RPMI7951 (cell line): ENCODE measurements at regions not wholly inside any gene's neighbourhood (a gene's known extent, or its start where the extent isn't known, plus 50 kb on each side); places are given as distances from the start of the nearest gene placed in this dataset.
"Not testable (repeated sequence)": the region's sequence is repeated elsewhere in the genome, so short reads cannot be mapped to it uniquely, and the experiment has no call there.

Source experiments
- DNase-seq: peaks from one replicate; pipeline ENCODE4 v3.0.0-alpha.2; 2012; ENCODE audit warnings: low read depth

- DNase-seq, result no peak
These were observed 100.1 kb upstream of the TRIB2 start for GRCh38 chr2:12616456-12617156.

GRCh38 chr2:12617366-12617765 is 99.4 kb upstream of the TRIB2 start:
- DNase-seq, result no peak

GRCh38 chr2:12617853-12618252 is 98.9 kb upstream of the TRIB2 start:
- DNase-seq, result no peak

GRCh38 chr2:12618576-12618975 is 98.2 kb upstream of the TRIB2 start:
- DNase-seq, result no peak

GRCh38 chr2:12619975-12620374 is 96.8 kb upstream of the TRIB2 start:
- peak; percentile 94 for DNase-seq

- DNase-seq, result no peak
These were observed 96.0 kb upstream of the TRIB2 start for GRCh38 chr2:12620759-12621158.

- DNase-seq, result no peak
These were observed 93.7 kb upstream of the TRIB2 start for GRCh38 chr2:12623051-12623450.

GRCh38 chr2:12624384-12624783 is 92.4 kb upstream of the TRIB2 start:
- no peak for DNase-seq

- DNase-seq, result no peak
These were observed 91.7 kb upstream of the TRIB2 start for GRCh38 chr2:12624905-12625598.

GRCh38 chr2:12628541-12628940 is 88.2 kb upstream of the TRIB2 start:
- not testable (repeated sequence) for DNase-seq

- peak; percentile 14 for DNase-seq
These were observed 79.7 kb upstream of the TRIB2 start for GRCh38 chr2:12636837-12637581.

- DNase-seq, result peak; percentile 68
These were observed 79.0 kb upstream of the TRIB2 start for GRCh38 chr2:12637754-12638153.

GRCh38 chr2:12641441-12641840 is 75.3 kb upstream of the TRIB2 start:
- no peak for DNase-seq

GRCh38 chr2:12642332-12642731 is 74.4 kb upstream of the TRIB2 start:
- no peak for DNase-seq

- no peak for DNase-seq
These were observed 73.9 kb upstream of the TRIB2 start for GRCh38 chr2:12642859-12643258.

- DNase-seq, result no peak
These were observed 66.9 kb upstream of the TRIB2 start for GRCh38 chr2:12649602-12650400.

GRCh38 chr2:12651641-12652040 is 65.1 kb upstream of the TRIB2 start:
- DNase-seq, result peak; percentile 49

- no peak for DNase-seq
These were observed 64.0 kb upstream of the TRIB2 start for GRCh38 chr2:12652723-12653122.

- no peak for DNase-seq
These were observed 59.2 kb upstream of the TRIB2 start for GRCh38 chr2:12657560-12657959.

- no peak for DNase-seq
These were observed 58.3 kb upstream of the TRIB2 start for GRCh38 chr2:12658310-12658945.

- DNase-seq, result peak; percentile 68
These were observed 55.2 kb upstream of the TRIB2 start for GRCh38 chr2:12661489-12661888.
